ENCODE measurements at regions not wholly inside any gene's neighbourhood (a gene's known extent, or its start where the extent isn't known, plus 50 kb on each side); places are given as distances from the start of the nearest gene placed in this dataset.

DNA sequence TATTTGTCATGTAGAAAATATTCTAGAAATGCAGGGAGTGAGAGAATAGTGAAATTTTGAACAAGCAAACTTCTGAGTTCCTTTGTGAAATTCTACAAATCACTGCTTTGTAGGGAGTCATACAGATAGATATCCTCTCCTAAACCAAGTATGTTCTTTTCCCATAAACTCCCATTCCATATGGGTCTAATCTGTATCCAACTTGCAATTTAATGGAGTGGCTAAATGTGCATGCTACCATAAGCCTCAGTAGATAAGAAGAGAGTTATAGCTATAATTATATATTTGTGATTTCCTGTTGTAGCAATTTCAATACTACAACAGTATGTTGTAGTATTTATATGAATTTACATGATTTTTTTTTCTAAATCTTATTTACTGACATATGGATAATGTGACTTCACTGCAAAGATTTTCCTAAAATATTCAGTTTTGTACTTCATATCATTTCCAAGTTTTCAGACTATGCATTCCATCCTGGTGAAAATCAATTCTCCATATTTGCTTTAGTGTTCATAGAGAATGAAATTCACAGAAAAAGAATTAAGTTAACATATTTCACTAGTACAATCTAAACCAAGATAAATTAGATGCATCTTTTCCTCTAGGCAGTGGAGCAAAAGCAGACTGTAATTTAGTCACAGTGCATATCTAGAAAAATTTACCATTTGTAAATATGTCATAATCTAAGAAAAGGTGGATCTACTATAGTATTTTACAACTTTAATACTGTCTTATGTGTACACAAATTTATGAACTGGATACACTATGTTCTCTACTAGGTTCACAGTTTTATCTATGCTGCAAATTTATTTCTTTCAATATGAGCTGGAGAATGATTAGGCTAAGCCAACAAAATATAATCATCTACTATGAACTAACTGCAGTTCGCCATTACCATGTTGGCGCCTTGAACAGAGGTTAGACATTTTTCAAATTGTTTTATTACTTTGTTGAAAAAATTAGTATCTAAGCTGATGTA is 372.9 kb upstream of the NDST3 start:
- no peak overlapping the region for H3K27ac ChIP-seq
- no peak overlapping the region for H3K4me3 ChIP-seq
- no peaks in the 10 kb centered on the region for H3K36me3 ChIP-seq
- no peaks in the 10 kb centered on the region for H3K9me3 ChIP-seq
- no peaks in the 10 kb centered on the region for H3K4me1 ChIP-seq
- DNase-seq: no peak
- TF ChIP-seq EP300 (IDR thresholded peaks at IDR 0.05) (no peak), POLR2AphosphoS5 (IDR thresholded peaks at IDR 0.05) (no peak), POLR2A (IDR thresholded peaks at IDR 0.05) (no peak)
- TF ChIP-seq, protein P1, sequence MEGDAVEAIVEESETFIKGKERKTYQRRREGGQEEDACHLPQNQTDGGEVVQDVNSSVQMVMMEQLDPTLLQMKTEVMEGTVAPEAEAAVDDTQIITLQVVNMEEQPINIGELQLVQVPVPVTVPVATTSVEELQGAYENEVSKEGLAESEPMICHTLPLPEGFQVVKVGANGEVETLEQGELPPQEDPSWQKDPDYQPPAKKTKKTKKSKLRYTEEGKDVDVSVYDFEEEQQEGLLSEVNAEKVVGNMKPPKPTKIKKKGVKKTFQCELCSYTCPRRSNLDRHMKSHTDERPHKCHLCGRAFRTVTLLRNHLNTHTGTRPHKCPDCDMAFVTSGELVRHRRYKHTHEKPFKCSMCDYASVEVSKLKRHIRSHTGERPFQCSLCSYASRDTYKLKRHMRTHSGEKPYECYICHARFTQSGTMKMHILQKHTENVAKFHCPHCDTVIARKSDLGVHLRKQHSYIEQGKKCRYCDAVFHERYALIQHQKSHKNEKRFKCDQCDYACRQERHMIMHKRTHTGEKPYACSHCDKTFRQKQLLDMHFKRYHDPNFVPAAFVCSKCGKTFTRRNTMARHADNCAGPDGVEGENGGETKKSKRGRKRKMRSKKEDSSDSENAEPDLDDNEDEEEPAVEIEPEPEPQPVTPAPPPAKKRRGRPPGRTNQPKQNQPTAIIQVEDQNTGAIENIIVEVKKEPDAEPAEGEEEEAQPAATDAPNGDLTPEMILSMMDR (IDR thresholded peaks at IDR 0.05): no peak
- 83 to 87% methylated on average over 2 of the region's 2 CpGs for WGBS, 2 donors
- no peak for ATAC-seq (ENCODE audit: low FRiP score in 2 of 2)
- no peaks in the 10 kb centered on the region for H3K27me3 ChIP-seq

DNA sequence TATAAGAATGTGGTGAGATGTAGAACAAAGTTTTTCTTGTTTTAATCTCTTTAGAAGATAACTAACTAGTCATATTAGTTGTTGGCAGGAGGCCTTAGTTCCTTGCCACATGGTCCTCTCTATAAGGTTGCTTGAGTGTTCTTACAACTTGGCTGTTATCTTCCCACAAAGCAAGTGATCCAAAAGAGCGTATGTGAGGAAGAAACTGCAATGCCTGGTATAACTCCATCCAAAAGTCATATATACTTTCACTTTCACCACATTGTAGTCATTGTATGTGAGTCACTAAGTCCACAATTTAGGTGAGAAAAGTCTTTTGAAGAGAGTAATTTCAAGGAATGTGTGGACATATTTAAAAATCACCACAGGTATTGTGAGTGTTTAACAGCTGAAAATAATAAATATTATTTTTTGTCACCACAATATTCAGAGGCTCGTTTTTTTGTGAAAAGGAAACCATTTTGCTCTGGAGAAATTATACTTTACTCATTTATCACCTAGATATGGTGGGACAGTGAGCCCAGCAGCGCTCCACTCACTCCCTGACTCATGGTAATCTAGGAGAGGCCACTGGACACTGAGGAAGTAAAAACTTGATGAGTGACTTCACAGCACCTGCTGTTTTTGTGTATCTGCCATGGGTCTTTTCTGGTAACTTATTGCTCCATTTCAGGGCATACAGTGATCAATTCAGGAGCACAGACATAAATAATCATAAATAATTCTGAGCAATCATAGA is 369.4 kb upstream of the NDST3 start:
- no peak overlapping the region for H3K4me3 ChIP-seq
- ATAC-seq (ENCODE audit: low FRiP score in 2 of 2) (no peak), DNase-seq (no peak)
- H3K36me3 ChIP-seq: no peaks in the 10 kb centered on the region
- no peaks in the 10 kb centered on the region for H3K27me3 ChIP-seq
- WGBS, 2 donors: 63 to 68% methylated on average over 3 of the region's 3 CpGs
- no peaks in the 10 kb centered on the region for H3K9me3 ChIP-seq
- TF ChIP-seq, protein P1 (IDR thresholded peaks at IDR 0.05): no peak
- TF ChIP-seq EP300 (IDR thresholded peaks at IDR 0.05): no peak
- no peak for TF ChIP-seq POLR2AphosphoS5 (IDR thresholded peaks at IDR 0.05)
- TF ChIP-seq POLR2A (IDR thresholded peaks at IDR 0.05): no peak
- no peaks in the 10 kb centered on the region for H3K4me1 ChIP-seq
- no peak overlapping the region for H3K27ac ChIP-seq

GRCh38 chr4:117676153-117676552 is 358.1 kb upstream of the NDST3 start:
- no peaks in the 10 kb centered on the region for H3K27me3 ChIP-seq
- TF ChIP-seq EP300 (IDR thresholded peaks at IDR 0.05) (no peak), POLR2AphosphoS5 (IDR thresholded peaks at IDR 0.05) (no peak), POLR2A (IDR thresholded peaks at IDR 0.05) (no peak)
- TF ChIP-seq, protein P1 (IDR thresholded peaks at IDR 0.05): no peak
- DNase-seq (no peak), ATAC-seq (ENCODE audit: low FRiP score in 2 of 2) (no peak)
- no peaks in the 10 kb centered on the region for H3K9me3 ChIP-seq
- no peaks in the 10 kb centered on the region for H3K36me3 ChIP-seq
- 0 to 21% methylated on average over 1 of the region's 1 CpG for WGBS, 2 donors
- H3K4me1 ChIP-seq: no peaks in the 10 kb centered on the region
- H3K4me3 ChIP-seq: no peak overlapping the region
- H3K27ac ChIP-seq: no peak overlapping the region

- TF ChIP-seq POLR2AphosphoS5 (IDR thresholded peaks at IDR 0.05) (no peak), POLR2A (IDR thresholded peaks at IDR 0.05) (no peak), EP300 (IDR thresholded peaks at IDR 0.05) (no peak)
- TF ChIP-seq, protein P1 (IDR thresholded peaks at IDR 0.05): no peak
- ATAC-seq (ENCODE audit: low FRiP score in 2 of 2) (no peak), DNase-seq (no peak)
- Histone ChIP-seq H3K27me3 (no peaks in the 10 kb centered on the region), H3K36me3 (no peaks in the 10 kb centered on the region), H3K4me1 (no peaks in the 10 kb centered on the region), H3K9me3 (no peaks in the 10 kb centered on the region), H3K4me3 (no peak overlapping the region), H3K27ac (no peak overlapping the region)
- WGBS, 2 donors: 68 to 78% methylated on average over 4 of the region's 4 CpGs
Observed at GRCh38 chr4:117678861-117679260, 355.4 kb upstream of the NDST3 start.
